ENCODE measurements at regions not wholly inside any gene's neighbourhood (a gene's known extent, or its start where the extent isn't known, plus 50 kb on each side); places are given as distances from the start of the nearest gene placed in this dataset.

GRCh38 chr2:82237994-82238662, 1933.6 kb upstream of the LRRTM1 start:
- TF ChIP-seq CREB1 (IDR thresholded peaks at IDR 0.05; ENCODE audit: low read depth) (no peak), REST (IDR thresholded peaks at IDR 0.05; ENCODE audit: low read depth) (no peak), USF1 (IDR thresholded peaks at IDR 0.05) (no peak), TAF1 (IDR thresholded peaks at IDR 0.05; ENCODE audit: low read depth) (no peak), CEBPB (IDR thresholded peaks at IDR 0.05) (no peak), FOXM1 (IDR thresholded peaks at IDR 0.05; ENCODE audit: borderline replicate concordance, low read depth) (no peak), NFIC (IDR thresholded peaks at IDR 0.05) (no peak), EGR1 (IDR thresholded peaks at IDR 0.05) (no peak)

- TF ChIP-seq USF1 (IDR thresholded peaks at IDR 0.05) = no peak
Observed at GRCh38 chr2:82234283-82234874, 1929.8 kb upstream of the LRRTM1 start.

GRCh38 chr2:82233806-82234205, 1929.3 kb upstream of the LRRTM1 start:
- TF ChIP-seq CEBPB (IDR thresholded peaks at IDR 0.05) = no peak
- no peak for TF ChIP-seq YY1 (IDR thresholded peaks at IDR 0.05; ENCODE audit: low read depth)
- no peak for TF ChIP-seq REST (IDR thresholded peaks at IDR 0.05; ENCODE audit: low read depth)
- no peak for TF ChIP-seq EP300 (IDR thresholded peaks at IDR 0.05; ENCODE audit: borderline replicate concordance)
- TF ChIP-seq TCF12 (IDR thresholded peaks at IDR 0.05; ENCODE audit: low read depth) = no peak
- TF ChIP-seq CREB1 (IDR thresholded peaks at IDR 0.05; ENCODE audit: low read depth) = no peak
- no peak for TF ChIP-seq TAF1 (IDR thresholded peaks at IDR 0.05; ENCODE audit: low read depth)
- no peak for TF ChIP-seq TEAD4 (IDR thresholded peaks at IDR 0.05)
- no peak for TF ChIP-seq NFIC (IDR thresholded peaks at IDR 0.05)
- TF ChIP-seq MAX (IDR thresholded peaks at IDR 0.05) = no peak

- TF ChIP-seq USF1 (IDR thresholded peaks at IDR 0.05) = no peak
- TF ChIP-seq ZBTB7A (IDR thresholded peaks at IDR 0.05; ENCODE audit: low read depth) = no peak
- no peak for TF ChIP-seq EP300 (IDR thresholded peaks at IDR 0.05; ENCODE audit: borderline replicate concordance)
- TF ChIP-seq NFIC (IDR thresholded peaks at IDR 0.05) = no peak
- no peak for TF ChIP-seq TAF1 (IDR thresholded peaks at IDR 0.05; ENCODE audit: low read depth)
- no peak for TF ChIP-seq REST (IDR thresholded peaks at IDR 0.05; ENCODE audit: low read depth)
- no peak for TF ChIP-seq TEAD4 (IDR thresholded peaks at IDR 0.05)
- no peak for TF ChIP-seq CREB1 (IDR thresholded peaks at IDR 0.05; ENCODE audit: low read depth)
- no peak for TF ChIP-seq RAD21 (IDR thresholded peaks at IDR 0.05; ENCODE audit: low read depth)
- no peak for TF ChIP-seq TCF12 (IDR thresholded peaks at IDR 0.05; ENCODE audit: low read depth)
- no peak for TF ChIP-seq MAX (IDR thresholded peaks at IDR 0.05)
- TF ChIP-seq EGR1 (IDR thresholded peaks at IDR 0.05) = no peak
Observed at GRCh38 chr2:82230406-82230805, 1925.9 kb upstream of the LRRTM1 start.
